ENCODE measurements at regions not wholly inside any gene's neighbourhood (a gene's known extent, or its start where the extent isn't known, plus 50 kb on each side); places are given as distances from the start of the nearest gene placed in this dataset.

DNA sequence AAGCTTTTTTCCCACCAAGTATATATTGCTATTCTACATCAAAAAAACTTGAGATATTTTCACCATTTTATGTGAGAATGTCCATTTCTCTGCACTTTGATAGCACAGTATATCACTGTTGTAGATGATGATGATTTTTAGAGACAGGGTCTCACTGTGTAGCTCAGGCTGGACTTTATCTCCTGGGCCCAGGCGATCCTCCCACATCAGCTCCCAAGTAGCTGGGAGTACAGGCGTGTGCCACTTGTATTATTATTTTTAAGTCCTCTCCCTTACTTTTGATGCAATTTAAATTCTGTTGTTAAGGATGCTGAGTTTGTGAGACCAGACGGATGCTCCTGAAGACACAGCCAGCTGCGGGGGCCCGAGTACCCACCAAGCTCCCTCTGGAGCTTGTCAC is 326.8 kb downstream of the QKI start:
- Histone ChIP-seq H3K27me3 (ENCODE audit: control insufficient read depth, extremely low read depth, insufficient read depth, low read length) (no peaks in the 10 kb centered on the region), H3K9me3 (ENCODE audit: control insufficient read depth, low read depth, low read length) (no peaks in the 10 kb centered on the region), H3K27ac (ENCODE audit: control insufficient read depth, insufficient read depth, low read length) (no peak overlapping the region), H4K20me1 (ENCODE audit: control insufficient read depth, extremely low read depth, insufficient read depth, low read length) (no peaks in the 10 kb centered on the region), H3K4me3 (ENCODE audit: control insufficient read depth in 2 of 3, extremely low read depth in 1 of 3, insufficient read depth in 2 of 3, low read depth in 1 of 3, low read length in 3 of 3) (no peak overlapping the region), H3K36me3 (ENCODE audit: control insufficient read depth in 2 of 2, extremely low read depth in 1 of 2, insufficient read depth in 2 of 2, low read length in 2 of 2) (no peaks in the 10 kb centered on the region), H3K4me2 (ENCODE audit: control insufficient read depth, extremely low read depth, insufficient read depth, low read depth, low read length) (no peak overlapping the region), H3K4me1 (ENCODE audit: control insufficient read depth, extremely low read depth, insufficient read depth, low read length) (peaks cover 8% of the 10 kb centered on the region), H3K79me2 (ENCODE audit: control insufficient read depth, insufficient read depth, low read length) (no peaks in the 10 kb centered on the region), H2AFZ (ENCODE audit: control insufficient read depth, low read length) (no peak overlapping the region), H3K9ac (ENCODE audit: control insufficient read depth, extremely low read depth, insufficient read depth, low read length) (no peak overlapping the region), H3K9me1 (ENCODE audit: control insufficient read depth, extremely low read depth, insufficient read depth, low read length) (no peaks in the 10 kb centered on the region)
- dilution Hi-C loops (cut with MboI; ENCODE audit: extremely low pct_ligation_motif_present, low sequenced_read_pairs) = no loop called here
- DNase-seq (ENCODE audit: low read depth, low spot score) (no peak), FAIRE-seq (no peak)
- TF ChIP-seq EZH2 (IDR thresholded peaks at IDR 0.05; ENCODE audit: low read length) = no peak
- TF ChIP-seq CTCF (optimal IDR thresholded peaks at IDR 0.05 in 1 of 3, IDR thresholded peaks at IDR 0.05 in 1 of 3, conservative IDR thresholded peaks at IDR 0.05 in 1 of 3; ENCODE audit: extremely low read depth in 1 of 3, insufficient read depth in 2 of 3, low read length in 3 of 3) = no peak

GRCh38 chr6:163739966-163740365 is 325.4 kb downstream of the QKI start:
- no peaks in the 10 kb centered on the region for H3K79me2 ChIP-seq (ENCODE audit: control insufficient read depth, insufficient read depth, low read length)
- TF ChIP-seq CTCF (optimal IDR thresholded peaks at IDR 0.05 in 1 of 3, IDR thresholded peaks at IDR 0.05 in 1 of 3, conservative IDR thresholded peaks at IDR 0.05 in 1 of 3; ENCODE audit: extremely low read depth in 1 of 3, insufficient read depth in 2 of 3, low read length in 3 of 3) = no peak
- no peak for TF ChIP-seq EZH2 (IDR thresholded peaks at IDR 0.05; ENCODE audit: low read length)
- H3K9me1 ChIP-seq (ENCODE audit: control insufficient read depth, extremely low read depth, insufficient read depth, low read length) = no peaks in the 10 kb centered on the region
- DNase-seq (ENCODE audit: low read depth, low spot score) (no peak), FAIRE-seq (no peak)
- dilution Hi-C loops (cut with MboI; ENCODE audit: extremely low pct_ligation_motif_present, low sequenced_read_pairs) = no loop called here
- no peak overlapping the region for H3K4me3 ChIP-seq (ENCODE audit: control insufficient read depth in 2 of 3, extremely low read depth in 1 of 3, insufficient read depth in 2 of 3, low read depth in 1 of 3, low read length in 3 of 3)
- H3K4me1 ChIP-seq (ENCODE audit: control insufficient read depth, extremely low read depth, insufficient read depth, low read length) = no peaks in the 10 kb centered on the region
- no peak overlapping the region for H3K27ac ChIP-seq (ENCODE audit: control insufficient read depth, insufficient read depth, low read length)
- H3K27me3 ChIP-seq (ENCODE audit: control insufficient read depth, extremely low read depth, insufficient read depth, low read length) = no peaks in the 10 kb centered on the region
- no peak overlapping the region for H2AFZ ChIP-seq (ENCODE audit: control insufficient read depth, low read length)
- no peaks in the 10 kb centered on the region for H3K36me3 ChIP-seq (ENCODE audit: control insufficient read depth in 2 of 2, extremely low read depth in 1 of 2, insufficient read depth in 2 of 2, low read length in 2 of 2)
- H3K9me3 ChIP-seq (ENCODE audit: control insufficient read depth, low read depth, low read length) = no peaks in the 10 kb centered on the region
- no peak overlapping the region for H3K4me2 ChIP-seq (ENCODE audit: control insufficient read depth, extremely low read depth, insufficient read depth, low read depth, low read length)
- H3K9ac ChIP-seq (ENCODE audit: control insufficient read depth, extremely low read depth, insufficient read depth, low read length) = no peak overlapping the region
- H4K20me1 ChIP-seq (ENCODE audit: control insufficient read depth, extremely low read depth, insufficient read depth, low read length) = no peaks in the 10 kb centered on the region

Data from keratinocyte (primary cell).